Mesothelial cell of epicardium (in vitro differentiated cells): ENCODE measurements at regions not wholly inside any gene's neighbourhood (a gene's known extent, or its start where the extent isn't known, plus 50 kb on each side); places are given as distances from the start of the nearest gene placed in this dataset.

Source experiments
- DNase-seq, 2 experiments: peaks; one replicate each; pipeline ENCODE4 v3.0.0; 2021; ENCODE audit warnings: low spot score in 2 of 2; ENCODE audit not compliant: unreplicated experiment in 2 of 2
- H3K27ac Mint-ChIP-seq: 2 replicates; pipeline ENCODE4 v1.8.0; 2021; ENCODE audit warnings: mixed read lengths
- H3K27me3 Mint-ChIP-seq: 2 replicates; pipeline ENCODE4 v1.8.0; 2021; ENCODE audit warnings: low read depth, mixed read lengths
- H3K36me3 Mint-ChIP-seq: 2 replicates; pipeline ENCODE4 v1.8.0; 2021; ENCODE audit warnings: mixed read lengths
- H3K4me1 Mint-ChIP-seq: 2 replicates; pipeline ENCODE4 v1.8.0; 2021; ENCODE audit warnings: mixed read lengths
- H3K4me3 Mint-ChIP-seq: 2 replicates; pipeline ENCODE4 v1.8.0; 2021; ENCODE audit warnings: mild to moderate bottlenecking, moderate library complexity, mixed read lengths
- H3K9me3 Mint-ChIP-seq: 2 replicates; pipeline ENCODE4 v1.8.0; 2021; ENCODE audit warnings: mixed read lengths
- CTCF ChIP-seq: fragments of 200-600 bp; sonication (generic); IDR thresholded peaks from one replicate; pipeline ENCODE4 v1.5.0; 2021; ENCODE audit warnings: antibody characterized with exemption; ENCODE audit not compliant: unreplicated experiment

GRCh38 chr10:120980279-120981255, 129.4 kb downstream of the WDR11 start:
- Mint-ChIP-seq H3K4me3 (peak overlapping the region; percentile 31), H3K36me3 (peaks cover 7% of the 10 kb centered on the region), H3K27ac (peak overlapping the region; percentile 87), H3K9me3 (peaks cover 13% of the 10 kb centered on the region), H3K27me3 (no peaks in the 10 kb centered on the region), H3K4me1 (peaks cover 70% of the 10 kb centered on the region)
- no peak for TF ChIP-seq CTCF
- no peak for DNase-seq

- Mint-ChIP-seq H3K4me3 (peak overlapping the region; percentile 6), H3K27me3 (no peaks in the 10 kb centered on the region), H3K36me3 (peaks cover 5% of the 10 kb centered on the region)
Observed at GRCh38 chr10:120981601-120982391, 130.6 kb downstream of the WDR11 start.

DNA sequence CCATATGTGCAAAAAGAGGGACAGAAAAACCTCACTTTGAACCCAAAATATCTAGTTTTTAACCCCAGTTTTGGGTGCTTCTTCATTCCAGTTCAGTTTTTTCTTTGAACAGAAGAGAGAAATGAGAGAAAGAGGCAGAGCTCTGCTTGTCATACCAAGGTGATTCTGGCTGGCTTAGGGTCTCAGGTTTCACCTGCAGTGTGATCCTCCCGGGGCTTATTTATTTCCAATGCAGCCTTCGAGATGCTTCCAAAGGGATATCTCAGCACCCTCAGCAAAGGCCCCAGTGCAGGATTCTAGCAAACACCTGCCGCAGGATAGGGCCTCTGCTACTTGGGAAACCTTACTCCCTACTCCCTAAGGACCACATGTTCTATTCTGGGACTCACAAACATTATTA, 131.3 kb downstream of the WDR11 start:
- TF ChIP-seq CTCF, result no peak
- peak in 1 of 2 experiments; percentile 21 for DNase-seq
- Mint-ChIP-seq H3K4me1 (peaks cover 61% of the 10 kb centered on the region), H3K27me3 (no peaks in the 10 kb centered on the region), H3K9me3 (peaks cover 15% of the 10 kb centered on the region), H3K36me3 (peaks cover 12% of the 10 kb centered on the region), H3K27ac (peak overlapping the region; percentile 87), H3K4me3 (no peak overlapping the region)

More at GRCh38 chr10:120981601-120982391, 130.6 kb downstream of the WDR11 start:
- TF ChIP-seq CTCF, result no peak
- no peak for DNase-seq
- Mint-ChIP-seq H3K27ac (peak overlapping the region; percentile 87), H3K9me3 (peaks cover 9% of the 10 kb centered on the region), H3K4me1 (peaks cover 67% of the 10 kb centered on the region)

DNA sequence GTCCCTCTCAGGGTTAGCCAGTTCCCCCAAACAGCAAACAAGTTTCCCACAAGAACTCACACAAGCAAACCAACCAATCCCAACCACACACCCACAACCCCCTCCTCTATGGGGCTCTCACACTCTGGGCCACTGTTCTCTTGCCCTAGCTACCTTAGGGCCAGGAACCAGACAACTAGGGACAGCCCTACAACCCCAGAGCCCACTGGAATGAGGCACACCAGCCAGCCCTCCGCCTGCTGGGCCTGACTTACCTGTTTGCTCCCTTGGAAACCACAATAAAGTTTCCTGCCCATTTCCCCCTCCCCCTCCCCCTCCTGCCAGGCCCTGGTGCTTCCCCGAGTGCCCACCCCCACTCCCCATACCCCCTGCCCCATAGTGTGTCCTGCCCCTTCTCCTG, 132.6 kb downstream of the WDR11 start:
- H3K27ac Mint-ChIP-seq, result peak overlapping the region; percentile 84
- H3K36me3 Mint-ChIP-seq, result peaks cover 15% of the 10 kb centered on the region
- H3K27me3 Mint-ChIP-seq, result no peaks in the 10 kb centered on the region
- peaks cover 21% of the 10 kb centered on the region for H3K9me3 Mint-ChIP-seq
- peak in 1 of 2 experiments; percentile 36 for DNase-seq
- H3K4me1 Mint-ChIP-seq, result peaks cover 50% of the 10 kb centered on the region
- H3K4me3 Mint-ChIP-seq, result no peak overlapping the region
- TF ChIP-seq CTCF, result no peak

DNA sequence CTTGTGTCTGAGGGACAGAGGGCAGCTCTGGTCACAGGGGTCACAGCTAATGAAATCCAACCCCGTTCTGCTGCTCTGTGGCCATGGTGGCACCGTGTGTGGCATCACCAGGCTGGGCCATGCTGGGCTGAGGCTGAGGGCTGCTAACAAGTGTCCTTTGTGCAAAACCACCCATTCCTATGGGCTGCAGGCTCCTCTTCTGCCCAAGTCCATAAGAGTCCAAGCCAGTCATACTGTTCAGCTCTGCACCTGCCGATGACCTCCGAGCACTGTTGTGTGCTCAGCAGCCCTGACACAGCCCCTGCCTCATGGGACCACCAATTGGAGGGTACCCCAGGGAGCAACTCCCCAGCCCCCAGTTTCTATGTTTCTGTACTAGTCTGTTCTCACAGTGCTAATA, 133.1 kb downstream of the WDR11 start:
- Mint-ChIP-seq H3K36me3 (peaks cover 20% of the 10 kb centered on the region), H3K4me3 (no peak overlapping the region), H3K4me1 (peaks cover 45% of the 10 kb centered on the region), H3K9me3 (peaks cover 26% of the 10 kb centered on the region), H3K27ac (peak overlapping the region; percentile 41), H3K27me3 (no peaks in the 10 kb centered on the region)
- no peak for TF ChIP-seq CTCF
- DNase-seq, result peak in 1 of 2 experiments; percentile 19
